ENCODE measurements at regions not wholly inside any gene's neighbourhood (a gene's known extent, or its start where the extent isn't known, plus 50 kb on each side); places are given as distances from the start of the nearest gene placed in this dataset.
"Not testable (repeated sequence)": the region's sequence is repeated elsewhere in the genome, so short reads cannot be mapped to it uniquely, and the experiment has no call there.

DNA sequence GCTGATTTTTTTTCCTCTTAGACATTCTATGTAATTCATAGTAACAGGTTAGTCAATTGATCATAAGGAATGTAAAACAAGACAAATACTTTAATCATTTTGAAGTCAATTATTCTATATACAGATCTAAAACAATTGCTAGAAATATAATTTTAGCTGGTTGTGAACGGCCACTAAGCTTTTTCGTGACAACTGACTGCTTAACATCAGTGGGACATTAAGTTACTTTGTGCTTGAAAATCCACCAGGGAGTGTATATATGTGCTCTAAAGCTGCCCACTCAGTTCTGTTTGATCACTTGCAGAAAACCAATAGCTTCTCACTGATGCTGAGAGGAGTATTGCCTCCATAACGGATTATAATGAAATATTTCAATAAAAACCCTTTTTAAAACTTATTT is 370.2 kb upstream of the CCNH start:
- no peaks in the 10 kb centered on the region for H3K4me1 ChIP-seq (ENCODE audit: control extremely low read depth in 1 of 4, control insufficient read depth in 4 of 4, insufficient read depth in 4 of 4, low read length in 3 of 4)
- peaks cover 8 to 51% (median 20%) of the 10 kb centered on the region in 5 experiments for H3K27me3 ChIP-seq (replicated peaks in 2 of 5; ENCODE audit: control insufficient read depth in 4 of 5, insufficient read depth in 5 of 5, low read length in 4 of 5)
- H3K36me3 ChIP-seq (ENCODE audit: control insufficient read depth in 4 of 4, insufficient read depth in 4 of 4, low read length in 3 of 4): no peaks in the 10 kb centered on the region
- H3K4me3 ChIP-seq (ENCODE audit: control insufficient read depth in 1 of 7, extremely low read depth in 1 of 7, insufficient read depth in 4 of 7, low read depth in 2 of 7, low read length in 6 of 7): no peak overlapping the region
- WGBS (ENCODE audit: insufficient coverage): 83% methylated on average over 1 of the region's 3 CpGs
- ChIA-PET CTCF (interaction anchor here (0.6 to 4.2 kb wide), 5 partner anchors 8 to 941 kb away, joined by 3 to 53 read pairs (median 7); no protein-coding TSS in a partner anchor), POLR2A (no interaction called here)
- no peak overlapping the region for H3K27ac ChIP-seq (ENCODE audit: insufficient read depth in 1 of 2, low read depth in 1 of 2, low read length in 2 of 2, poor library complexity in 1 of 2, severe bottlenecking in 2 of 2)
- DNase-seq: no peak
- H3K9me3 ChIP-seq (ENCODE audit: control extremely low read depth in 1 of 5, control insufficient read depth in 4 of 5, insufficient read depth in 2 of 5, low read depth in 1 of 5, low read length in 4 of 5): no peaks in the 10 kb centered on the region

DNA sequence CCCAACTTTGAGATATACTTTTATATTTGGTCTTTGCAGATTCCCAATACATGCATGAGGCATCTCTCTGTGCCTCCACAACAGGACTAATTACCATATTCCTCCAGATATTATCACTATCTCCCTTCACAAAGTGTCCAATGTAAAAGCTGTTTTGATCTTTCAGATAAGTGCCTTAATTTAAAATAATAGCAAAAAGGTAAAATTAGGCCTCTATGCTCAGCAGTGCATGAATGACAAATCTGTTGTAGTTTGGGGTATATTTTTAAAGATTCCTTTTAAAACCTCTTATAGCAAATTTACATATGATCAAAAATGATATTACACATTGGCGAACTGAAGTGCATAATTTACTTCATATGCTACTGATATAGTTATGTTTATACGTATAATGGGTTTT is 369.2 kb upstream of the CCNH start:
- ChIA-PET CTCF (interaction anchor here (1.2 to 4.2 kb wide), 8 partner anchors 10 to 944 kb away, joined by 3 to 53 read pairs (median 6); no protein-coding TSS in a partner anchor), POLR2A (no interaction called here)
- no CpG with 5 or more reads among the region's 2 CpGs for WGBS (ENCODE audit: insufficient coverage)

DNA sequence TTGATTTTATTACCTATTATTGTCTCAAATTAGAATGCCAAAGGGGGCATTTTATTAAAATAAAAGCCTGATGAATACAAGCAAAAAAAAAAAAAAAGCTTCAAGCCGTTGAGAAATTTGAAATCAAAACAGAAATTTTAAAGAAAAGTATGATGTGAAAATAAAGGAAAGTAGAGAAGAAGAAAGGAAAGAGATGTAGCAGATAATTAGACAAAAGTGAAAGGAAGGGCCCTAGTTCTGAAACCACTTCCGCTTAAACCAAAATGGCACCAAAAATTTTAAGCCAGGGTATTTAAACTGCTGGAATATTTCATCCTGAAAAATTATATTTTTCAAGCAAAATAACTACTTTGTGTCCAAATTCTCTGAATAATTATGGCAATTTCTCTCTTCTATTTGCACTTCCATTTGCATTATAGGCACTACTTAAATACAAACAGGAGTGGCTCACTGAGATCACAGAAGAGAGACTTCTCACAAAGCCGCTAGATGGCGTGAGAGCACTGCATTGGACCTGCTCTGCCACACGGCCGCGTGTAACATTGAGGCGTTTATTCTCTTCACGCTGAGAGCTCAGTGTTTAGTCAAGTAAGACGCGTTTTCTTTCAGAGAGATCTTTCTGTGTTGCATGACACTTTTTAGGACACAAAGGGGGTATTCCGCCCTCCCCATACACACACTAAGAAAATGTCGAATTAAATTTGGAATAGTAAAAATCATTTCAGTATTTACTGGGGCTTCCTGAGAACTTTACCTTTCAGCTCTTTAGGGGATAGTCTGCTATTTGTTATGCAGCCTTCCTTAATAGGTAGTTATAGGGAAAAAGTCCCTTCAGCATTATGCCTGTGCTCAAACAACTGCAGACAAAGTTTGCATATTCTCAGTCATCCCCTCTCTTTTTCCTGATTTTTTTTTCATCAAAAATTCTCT is 368.4 kb upstream of the CCNH start:
- Histone ChIP-seq H3K9me3 (ENCODE audit: control extremely low read depth in 1 of 5, control insufficient read depth in 4 of 5, insufficient read depth in 2 of 5, low read depth in 1 of 5, low read length in 4 of 5) (no peaks in the 10 kb centered on the region), H3K4me3 (ENCODE audit: control insufficient read depth in 1 of 7, extremely low read depth in 1 of 7, insufficient read depth in 4 of 7, low read depth in 2 of 7, low read length in 6 of 7) (no peak overlapping the region), H3K4me1 (ENCODE audit: control extremely low read depth in 1 of 4, control insufficient read depth in 4 of 4, insufficient read depth in 4 of 4, low read length in 3 of 4) (no peaks in the 10 kb centered on the region), H3K27me3 (replicated peaks in 2 of 5; ENCODE audit: control insufficient read depth in 4 of 5, insufficient read depth in 5 of 5, low read length in 4 of 5) (peaks cover 5 to 49% (median 16%) of the 10 kb centered on the region in 5 experiments), H3K36me3 (ENCODE audit: control insufficient read depth in 4 of 4, insufficient read depth in 4 of 4, low read length in 3 of 4) (no peaks in the 10 kb centered on the region), H3K27ac (ENCODE audit: insufficient read depth in 1 of 2, low read depth in 1 of 2, low read length in 2 of 2, poor library complexity in 1 of 2, severe bottlenecking in 2 of 2) (no peak overlapping the region)
- CTCF ChIA-PET: interaction anchor here (0.6 to 4.2 kb wide), 17 partner anchors 10 to 947 kb away, joined by 3 to 53 read pairs (median 4); no protein-coding TSS in a partner anchor
- 5% methylated on average over 10 of the region's 13 CpGs for WGBS (ENCODE audit: insufficient coverage)
- POLR2A ChIA-PET: no interaction called here
- peak; percentile 82 to 93 (median 92) for DNase-seq

More for the DNA sequence above, 369.2 kb upstream of the CCNH start:
- no peaks in the 10 kb centered on the region for H3K4me1 ChIP-seq (ENCODE audit: control extremely low read depth in 1 of 4, control insufficient read depth in 4 of 4, insufficient read depth in 4 of 4, low read length in 3 of 4)
- no peaks in the 10 kb centered on the region for H3K36me3 ChIP-seq (ENCODE audit: control insufficient read depth in 4 of 4, insufficient read depth in 4 of 4, low read length in 3 of 4)
- DNase-seq: no peak
- no peaks in the 10 kb centered on the region for H3K9me3 ChIP-seq (ENCODE audit: control extremely low read depth in 1 of 5, control insufficient read depth in 4 of 5, insufficient read depth in 2 of 5, low read depth in 1 of 5, low read length in 4 of 5)
- H3K27ac ChIP-seq (ENCODE audit: insufficient read depth in 1 of 2, low read depth in 1 of 2, low read length in 2 of 2, poor library complexity in 1 of 2, severe bottlenecking in 2 of 2): no peak overlapping the region
- no peak overlapping the region for H3K4me3 ChIP-seq (ENCODE audit: control insufficient read depth in 1 of 7, extremely low read depth in 1 of 7, insufficient read depth in 4 of 7, low read depth in 2 of 7, low read length in 6 of 7)
- peaks cover 7 to 53% (median 21%) of the 10 kb centered on the region in 5 experiments for H3K27me3 ChIP-seq (replicated peaks in 2 of 5; ENCODE audit: control insufficient read depth in 4 of 5, insufficient read depth in 5 of 5, low read length in 4 of 5)

DNA sequence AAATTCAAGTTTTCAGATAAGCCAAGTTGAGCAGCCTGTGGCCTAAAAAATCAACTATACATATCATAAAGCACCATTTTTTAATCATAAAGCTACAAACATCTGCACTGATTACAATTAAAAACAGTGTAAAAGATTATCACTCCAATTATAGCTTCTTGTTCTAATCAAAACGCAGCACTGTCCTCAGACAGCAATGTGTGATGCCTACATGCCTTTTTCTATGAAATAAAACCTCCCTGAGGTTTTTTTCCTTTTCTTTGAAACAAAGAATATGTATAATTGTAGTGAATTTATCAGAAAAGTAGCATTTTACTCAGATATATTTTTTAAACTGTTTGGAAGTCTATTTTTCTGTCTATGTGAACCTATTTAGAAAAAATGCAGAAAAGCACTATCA is 366.1 kb upstream of the CCNH start:
- no peak overlapping the region for H3K4me3 ChIP-seq (ENCODE audit: control insufficient read depth in 1 of 7, extremely low read depth in 1 of 7, insufficient read depth in 4 of 7, low read depth in 2 of 7, low read length in 6 of 7)
- ChIA-PET CTCF (interaction anchor here (1.1 to 1.3 kb wide), 2 partner anchors 9 to 911 kb away, joined by 4 read pairs; no protein-coding TSS in a partner anchor), POLR2A (no interaction called here)
- no CpG with 5 or more reads among the region's 1 CpG for WGBS (ENCODE audit: insufficient coverage)
- no peaks in the 10 kb centered on the region for H3K9me3 ChIP-seq (ENCODE audit: control extremely low read depth in 1 of 5, control insufficient read depth in 4 of 5, insufficient read depth in 2 of 5, low read depth in 1 of 5, low read length in 4 of 5)
- no peaks in the 10 kb centered on the region for H3K4me1 ChIP-seq (ENCODE audit: control extremely low read depth in 1 of 4, control insufficient read depth in 4 of 4, insufficient read depth in 4 of 4, low read length in 3 of 4)
- no peak overlapping the region for H3K27ac ChIP-seq (ENCODE audit: insufficient read depth in 1 of 2, low read depth in 1 of 2, low read length in 2 of 2, poor library complexity in 1 of 2, severe bottlenecking in 2 of 2)
- no peak for DNase-seq
- no peaks in the 10 kb centered on the region for H3K36me3 ChIP-seq (ENCODE audit: control insufficient read depth in 4 of 4, insufficient read depth in 4 of 4, low read length in 3 of 4)
- H3K27me3 ChIP-seq (replicated peaks in 2 of 5; ENCODE audit: control insufficient read depth in 4 of 5, insufficient read depth in 5 of 5, low read length in 4 of 5): peaks cover 3 to 41% (median 10%) of the 10 kb centered on the region in 5 experiments

DNA sequence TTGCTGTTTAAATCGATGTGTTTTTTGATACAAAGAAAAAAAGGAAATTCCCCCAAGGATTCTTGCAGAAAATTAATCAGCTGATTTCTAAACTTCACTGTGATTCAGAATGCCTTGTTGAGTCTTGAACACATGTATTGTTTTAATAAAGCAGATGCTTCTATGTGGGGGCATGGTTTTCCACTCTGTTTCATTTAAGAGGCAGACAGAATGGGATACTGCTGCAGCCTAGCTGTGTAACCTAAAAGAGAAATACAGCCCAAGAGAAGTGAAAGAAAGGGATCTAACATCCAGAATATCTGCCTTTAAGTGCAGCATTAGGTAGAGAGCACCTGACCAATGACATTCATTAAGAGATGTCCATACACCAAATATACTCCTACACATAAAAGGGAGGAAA is 365.1 kb upstream of the CCNH start:
- Histone ChIP-seq H3K4me1 (ENCODE audit: control extremely low read depth in 1 of 4, control insufficient read depth in 4 of 4, insufficient read depth in 4 of 4, low read length in 3 of 4) (no peaks in the 10 kb centered on the region), H3K4me3 (ENCODE audit: control insufficient read depth in 1 of 7, extremely low read depth in 1 of 7, insufficient read depth in 4 of 7, low read depth in 2 of 7, low read length in 6 of 7) (no peak overlapping the region), H3K27me3 (replicated peaks in 2 of 5; ENCODE audit: control insufficient read depth in 4 of 5, insufficient read depth in 5 of 5, low read length in 4 of 5) (peaks cover 4 to 35% (median 17%) of the 10 kb centered on the region in 5 experiments), H3K9me3 (ENCODE audit: control extremely low read depth in 1 of 5, control insufficient read depth in 4 of 5, insufficient read depth in 2 of 5, low read depth in 1 of 5, low read length in 4 of 5) (no peaks in the 10 kb centered on the region), H3K27ac (ENCODE audit: insufficient read depth in 1 of 2, low read depth in 1 of 2, low read length in 2 of 2, poor library complexity in 1 of 2, severe bottlenecking in 2 of 2) (no peak overlapping the region), H3K36me3 (ENCODE audit: control insufficient read depth in 4 of 4, insufficient read depth in 4 of 4, low read length in 3 of 4) (no peaks in the 10 kb centered on the region)
- ChIA-PET POLR2A (no interaction called here), CTCF (interaction anchor here (1.3 kb wide), 1 partner anchor 912 kb away, joined by 4 read pairs; no protein-coding TSS in a partner anchor)
- DNase-seq: no peak
- no CpG with 5 or more reads among the region's 1 CpG for WGBS (ENCODE audit: insufficient coverage)

DNA sequence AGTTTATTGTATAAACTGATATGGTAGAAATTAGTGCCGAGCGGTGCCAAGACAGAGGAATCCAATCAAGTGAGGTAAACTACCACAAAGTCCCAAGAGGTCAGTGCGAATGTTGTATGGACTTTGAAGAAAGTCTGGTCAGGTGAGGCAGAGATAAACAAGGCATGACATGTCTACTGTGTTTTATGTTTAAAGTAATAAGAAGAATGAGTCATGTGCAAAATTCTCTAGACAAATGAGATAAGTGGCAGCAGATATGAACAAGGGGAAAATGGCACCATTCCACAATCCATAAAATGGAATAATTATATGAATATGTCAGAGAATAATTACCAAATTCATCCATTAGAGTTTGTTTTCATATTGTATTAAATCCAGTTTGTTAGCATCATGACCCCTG is 364.1 kb upstream of the CCNH start:
- ChIA-PET POLR2A (no interaction called here), CTCF (no interaction called here)
- Histone ChIP-seq H3K9me3 (ENCODE audit: control extremely low read depth in 1 of 5, control insufficient read depth in 4 of 5, insufficient read depth in 2 of 5, low read depth in 1 of 5, low read length in 4 of 5) (no peaks in the 10 kb centered on the region), H3K27ac (ENCODE audit: insufficient read depth in 1 of 2, low read depth in 1 of 2, low read length in 2 of 2, poor library complexity in 1 of 2, severe bottlenecking in 2 of 2) (no peak overlapping the region), H3K4me1 (ENCODE audit: control extremely low read depth in 1 of 4, control insufficient read depth in 4 of 4, insufficient read depth in 4 of 4, low read length in 3 of 4) (no peaks in the 10 kb centered on the region), H3K36me3 (ENCODE audit: control insufficient read depth in 4 of 4, insufficient read depth in 4 of 4, low read length in 3 of 4) (no peaks in the 10 kb centered on the region), H3K4me3 (ENCODE audit: control insufficient read depth in 1 of 7, extremely low read depth in 1 of 7, insufficient read depth in 4 of 7, low read depth in 2 of 7, low read length in 6 of 7) (no peak overlapping the region), H3K27me3 (replicated peaks in 2 of 5; ENCODE audit: control insufficient read depth in 4 of 5, insufficient read depth in 5 of 5, low read length in 4 of 5) (peaks cover 8 to 28% (median 20%) of the 10 kb centered on the region in 5 experiments)
- WGBS (ENCODE audit: insufficient coverage): 100% methylated on average over 3 of the region's 3 CpGs
- DNase-seq: no peak

DNA sequence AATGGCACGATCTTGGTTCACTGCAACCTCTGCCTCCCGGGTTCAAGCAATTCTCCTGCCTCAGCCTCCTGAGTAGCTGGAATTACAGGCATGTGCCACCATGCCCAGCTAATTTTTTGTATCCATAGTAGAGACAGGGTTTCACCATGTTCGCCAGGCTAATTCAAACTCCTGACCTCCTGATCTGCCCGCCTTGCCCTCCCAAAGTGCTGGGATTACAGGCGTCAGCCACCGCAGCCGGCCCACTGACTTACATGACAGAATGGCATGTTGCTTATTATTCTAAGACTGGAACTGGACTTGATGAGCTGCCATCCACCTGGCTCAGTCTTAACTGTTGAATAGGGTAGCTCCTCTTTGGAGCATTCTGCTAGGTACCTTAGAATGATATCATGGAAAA is 363.6 kb upstream of the CCNH start:
- H3K4me1 ChIP-seq (ENCODE audit: control extremely low read depth in 1 of 4, control insufficient read depth in 4 of 4, insufficient read depth in 4 of 4, low read length in 3 of 4); H3K4me3 ChIP-seq (ENCODE audit: control insufficient read depth in 1 of 7, extremely low read depth in 1 of 7, insufficient read depth in 4 of 7, low read depth in 2 of 7, low read length in 6 of 7); DNase-seq; POLR2A ChIA-PET; CTCF ChIA-PET; H3K27ac ChIP-seq (ENCODE audit: insufficient read depth in 1 of 2, low read depth in 1 of 2, low read length in 2 of 2, poor library complexity in 1 of 2, severe bottlenecking in 2 of 2); H3K9me3 ChIP-seq (ENCODE audit: control extremely low read depth in 1 of 5, control insufficient read depth in 4 of 5, insufficient read depth in 2 of 5, low read depth in 1 of 5, low read length in 4 of 5); H3K36me3 ChIP-seq (ENCODE audit: control insufficient read depth in 4 of 4, insufficient read depth in 4 of 4, low read length in 3 of 4): not testable (repeated sequence)
- 94% methylated on average over 7 of the region's 7 CpGs for WGBS (ENCODE audit: insufficient coverage)
- peaks cover 8 to 27% (median 22%) of the 10 kb centered on the region in 5 experiments for H3K27me3 ChIP-seq (replicated peaks in 2 of 5; ENCODE audit: control insufficient read depth in 4 of 5, insufficient read depth in 5 of 5, low read length in 4 of 5)

Measured in common myeloid progenitor, CD34-positive (primary cell).